Ovary (tissue), 7 donors: ENCODE measurements at regions not wholly inside any gene's neighbourhood (a gene's known extent, or its start where the extent isn't known, plus 50 kb on each side); places are given as distances from the start of the nearest gene placed in this dataset.

Source experiments
- DNase-seq, 5 donors: peaks; one replicate each; pipeline ENCODE4 v3.0.0-alpha.2; 2019 to 2020
- H3K27ac ChIP-seq, 2 donors: fragments of 200-600 bp; one replicate each; pipeline versions ENCODE4 v1.5.1 to v1.8.0; 2019 to 2022
- H3K27me3 ChIP-seq: fragments of 200-600 bp; one replicate; pipeline ENCODE4 v1.8.0; 2022
- H3K36me3 ChIP-seq: fragments of 200-600 bp; sonication (generic); one replicate; pipeline ENCODE4 v1.5.1; 2019
- H3K4me1 ChIP-seq: one replicate; pipeline ENCODE4 v1.8.1; 2013; ENCODE audit warnings: mild to moderate bottlenecking, moderate library complexity; ENCODE audit not compliant: insufficient read depth
- H3K4me3 ChIP-seq: fragments of 200-600 bp; sonication (generic); one replicate; pipeline ENCODE4 v1.5.1; 2017
- H3K9me3 ChIP-seq, 2 donors: fragments of 200-600 bp in 1 of 2; sonication (generic) in 1 of 2; one replicate each; pipeline versions ENCODE4 v1.5.1 to v1.8.1; 2013 to 2019; ENCODE audit warnings: mild to moderate bottlenecking in 1 of 2, moderate library complexity in 1 of 2
- CTCF ChIP-seq, 3 donors: fragments of 450-650 bp in 2 of 3; fragments of 200-600 bp in 1 of 3; IDR thresholded peaks; one replicate each; pipeline versions ENCODE4 v1.5.1 to v1.8.0; 2016 to 2022; ENCODE audit warnings: antibody characterized with exemption in 3 of 3, mild to moderate bottlenecking in 1 of 3
- EP300 ChIP-seq: sonication (generic); formaldehyde crosslinking; IDR thresholded peaks from one replicate; pipeline ENCODE4 v1.6.1; 2017; ENCODE audit warnings: antibody characterized with exemption
- POLR2A ChIP-seq: fragments of 450-650 bp; IDR thresholded peaks from one replicate; pipeline ENCODE4 v1.6.1; 2017; ENCODE audit warnings: antibody characterized with exemption, mild to moderate bottlenecking, moderate library complexity
- WGBS, 3 donors: extraction: QIAGEN DNeasy Blood & Tissue Kit in 1 of 3; methylation state at CpG; one replicate each; pipeline versions ENCODE4 v1.1.5 to v1.1.7; 2013 to 2017; 5-methylcytosine and 5-hydroxymethylcytosine counted together
- intact Hi-C, 4 donors: fragments of 100-400 bp; cut with DNase I; formaldehyde crosslinking; loops; one replicate each; pipeline versions ENCODE4 v1.11.0 to v1.15.1; 2022 to 2023
- donor health status: DM: no; HTN: no; CAD: no; lungs with moderate emphysema.
- donor health status: DM: no; HTN: no; CAD: no.
- donor health status: Bipolar disorder and iron deficiency.
- donor health status: DM: no; HTN: no; CAD: no.
- donor health status: DM: yes; HTN: yes; CAD: no.

GRCh38 chr4:11748164-11748872 lies 319.6 kb upstream of the HS3ST1 start:
- Histone ChIP-seq H3K27me3 (no peaks in the 10 kb centered on the region), H3K4me1 (peaks cover 3% of the 10 kb centered on the region), H3K4me3 (no peak overlapping the region), H3K9me3 (no peaks in the 10 kb centered on the region), H3K27ac (peak overlapping the region in 1 of 2 donors; percentile 1), H3K36me3 (no peaks in the 10 kb centered on the region)
- DNase-seq, result peak in 1 of 5 donors; percentile 28
- TF ChIP-seq POLR2A, result no peak
- TF ChIP-seq EP300, result no peak
- TF ChIP-seq CTCF (IDR thresholded peaks at IDR 0.05), result no peak
- intact Hi-C loops, result no loop called here
- WGBS, 3 donors, result 6 to 13% (median 8%) methylated on average over 7 of the region's 7 CpGs

DNA sequence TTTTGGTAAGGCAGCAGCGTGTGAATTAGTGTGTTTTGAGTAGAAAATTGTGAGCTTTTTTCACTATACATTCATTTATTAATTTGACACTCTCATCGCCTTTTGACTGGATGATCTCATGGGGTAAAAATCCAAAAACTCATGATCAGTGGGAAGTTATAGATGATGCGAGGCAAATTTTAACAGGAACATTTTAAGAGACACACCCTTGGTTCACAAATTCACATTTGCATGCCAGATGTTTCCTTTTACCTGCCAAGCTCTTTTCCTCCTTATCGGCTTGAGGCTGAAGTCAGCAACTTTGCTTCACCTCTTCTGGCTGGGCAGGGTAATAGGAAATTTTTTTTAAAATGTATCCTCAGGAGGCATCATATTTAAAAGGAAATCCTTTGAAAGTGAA lies 318.0 kb upstream of the HS3ST1 start:
- H3K27ac ChIP-seq, result no peak overlapping the region
- H3K27me3 ChIP-seq, result no peaks in the 10 kb centered on the region
- no peak overlapping the region for H3K4me3 ChIP-seq
- no peak for DNase-seq
- H3K4me1 ChIP-seq, result peaks cover 3% of the 10 kb centered on the region
- 37 to 61% (median 54%) methylated on average over 4 of the region's 4 CpGs for WGBS, 3 donors
- H3K9me3 ChIP-seq, result no peaks in the 10 kb centered on the region
- TF ChIP-seq EP300 (no peak), CTCF (IDR thresholded peaks at IDR 0.05) (no peak), POLR2A (no peak)
- intact Hi-C loops, result no loop called here
- no peaks in the 10 kb centered on the region for H3K36me3 ChIP-seq

DNA sequence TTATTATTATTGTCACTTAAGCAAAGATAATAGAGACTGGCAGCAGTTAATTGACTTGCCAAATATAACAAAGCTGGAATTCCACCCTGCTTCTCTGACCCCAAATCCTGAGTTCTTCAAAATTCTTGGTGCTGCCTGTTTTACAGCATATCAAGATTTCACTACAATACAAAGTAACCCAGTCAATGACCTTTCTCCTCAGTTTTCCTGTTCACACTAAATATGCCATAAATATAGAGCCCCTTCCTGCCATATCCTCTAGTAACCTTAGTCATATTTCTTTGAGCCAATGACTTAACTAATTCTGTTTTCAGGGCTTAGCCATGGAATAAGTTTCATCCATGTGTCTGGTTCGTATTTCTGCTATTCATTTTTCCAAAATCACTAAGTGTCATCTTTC lies 315.3 kb upstream of the HS3ST1 start:
- TF ChIP-seq POLR2A, result no peak
- TF ChIP-seq CTCF (IDR thresholded peaks at IDR 0.05), result no peak
- no peak for TF ChIP-seq EP300
- Histone ChIP-seq H3K9me3 (no peaks in the 10 kb centered on the region), H3K27me3 (no peaks in the 10 kb centered on the region), H3K4me3 (no peak overlapping the region), H3K27ac (no peak overlapping the region), H3K36me3 (no peaks in the 10 kb centered on the region), H3K4me1 (peaks cover 3% of the 10 kb centered on the region)
- WGBS, 3 donors, result 89 to 92% (median 90%) methylated on average over 1 of the region's 1 CpG
- intact Hi-C loops, result no loop called here
- no peak for DNase-seq

- intact Hi-C loops, result no loop called here
- no peak for TF ChIP-seq CTCF (IDR thresholded peaks at IDR 0.05)
- no peak for TF ChIP-seq POLR2A
- no peak for TF ChIP-seq EP300
- Histone ChIP-seq H3K4me1 (peaks cover 3% of the 10 kb centered on the region), H3K9me3 (no peaks in the 10 kb centered on the region), H3K36me3 (no peaks in the 10 kb centered on the region), H3K27me3 (no peaks in the 10 kb centered on the region), H3K4me3 (no peak overlapping the region), H3K27ac (no peak overlapping the region)
- DNase-seq, result no peak
- WGBS, 3 donors, result 70 to 83% (median 75%) methylated on average over 1 of the region's 1 CpG
Observed at GRCh38 chr4:11743236-11743635, 314.5 kb upstream of the HS3ST1 start.
